DMS 273 treated with DMSO at 0.1 percent for 48 hours (cell line): ENCODE measurements at regions not wholly inside any gene's neighbourhood (a gene's known extent, or its start where the extent isn't known, plus 50 kb on each side); places are given as distances from the start of the nearest gene placed in this dataset.
"Not testable (repeated sequence)": the region's sequence is repeated elsewhere in the genome, so short reads cannot be mapped to it uniquely, and the experiment has no call there.

Experiments used
- DNase-seq: peaks from one replicate; lab custom pipeline; 2025; lab: John Stamatoyannopoulos, UW

DNA sequence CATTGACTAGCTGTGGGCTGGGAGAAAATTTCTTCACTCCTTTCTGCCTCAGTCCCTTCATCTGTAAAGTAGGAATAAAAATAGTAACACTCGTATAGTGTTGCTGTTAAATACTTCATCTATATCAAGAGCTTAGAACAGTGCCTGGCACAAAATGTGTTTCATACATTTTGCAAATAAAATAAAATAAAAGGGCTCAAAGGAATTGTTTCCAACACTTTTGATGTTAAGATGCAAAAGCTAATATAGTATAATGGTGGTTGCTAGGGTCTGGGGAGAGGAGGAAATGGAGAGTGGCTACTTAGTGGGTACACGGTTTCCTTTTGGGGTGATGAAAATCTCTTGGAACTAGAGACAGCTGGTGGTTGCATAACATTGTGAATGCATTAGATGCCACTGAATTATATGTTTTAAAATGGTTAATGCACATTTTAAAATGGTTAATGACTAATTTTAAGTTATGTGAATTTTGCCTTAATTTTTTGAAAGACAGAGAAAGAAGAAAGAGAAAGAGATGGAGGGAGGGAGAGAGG, 542.1 kb upstream of the ID2 start:
- DNase-seq: no peak

DNA sequence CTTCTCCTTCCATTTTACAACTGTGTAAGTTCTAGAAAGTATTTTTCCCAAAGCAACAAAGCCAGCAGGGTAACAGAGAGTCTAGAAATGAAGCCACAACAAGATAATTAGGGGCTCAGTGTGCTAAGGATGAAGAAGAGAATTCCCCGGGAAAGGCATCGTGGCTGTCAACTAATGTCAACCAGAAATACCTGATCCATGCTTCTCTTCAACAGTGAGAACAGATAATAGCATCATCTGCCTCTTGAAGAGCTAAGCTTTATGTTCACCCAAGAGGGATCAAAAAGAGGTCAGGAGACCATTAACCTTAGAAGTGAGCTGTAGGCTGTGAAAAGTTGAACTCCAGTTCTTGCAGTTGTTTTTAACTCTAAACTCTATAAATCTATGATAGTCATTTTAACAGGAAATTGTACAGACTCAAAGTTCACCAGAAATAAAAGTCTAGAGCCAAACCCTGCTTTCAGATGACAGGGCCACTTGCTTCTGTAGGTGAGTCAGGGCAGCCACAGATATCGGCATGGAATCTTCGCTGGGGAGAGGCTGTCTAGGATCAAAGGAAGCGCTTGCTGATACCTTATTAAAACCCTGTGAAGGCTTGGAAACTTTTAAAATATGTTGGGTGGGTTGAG, 540.7 kb upstream of the ID2 start:
- no peak for DNase-seq

DNA sequence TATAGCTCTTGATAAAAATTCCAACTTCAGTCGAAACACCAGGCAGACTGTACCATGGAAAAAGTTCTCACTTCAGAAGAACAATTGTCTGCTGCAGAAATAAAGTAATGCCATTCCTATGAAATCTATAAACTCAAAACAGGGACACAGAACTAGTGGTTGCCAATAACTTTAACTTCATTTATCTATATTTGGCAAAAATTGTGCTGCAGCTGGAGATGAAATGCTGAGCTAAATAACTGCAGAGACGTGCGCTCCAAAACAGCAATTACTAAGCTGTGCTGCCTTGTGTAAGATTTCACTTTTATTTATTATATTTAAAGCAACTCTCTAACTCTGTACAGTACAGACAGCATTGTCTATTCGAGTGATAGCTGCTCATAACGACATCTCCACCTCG, 540.1 kb upstream of the ID2 start:
- DNase-seq: no peak

DNA sequence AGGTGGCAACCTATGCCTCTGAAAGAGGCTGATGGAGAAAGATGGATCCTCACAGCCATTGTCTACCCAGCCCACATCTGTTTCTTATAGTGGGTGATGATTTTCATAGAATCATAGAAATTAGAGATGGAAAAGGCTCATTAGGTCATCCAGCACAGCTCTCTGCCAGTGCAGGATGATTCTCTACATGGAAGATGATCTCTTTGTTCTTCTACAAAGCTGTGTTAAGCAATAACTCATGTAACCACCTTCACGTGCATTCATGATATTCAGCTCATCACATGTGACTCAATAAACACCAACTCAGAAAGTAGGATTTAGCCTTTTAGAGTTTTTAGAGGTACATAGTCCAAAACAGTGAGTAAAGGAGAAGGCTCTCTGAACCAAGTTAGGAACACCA, 539.4 kb upstream of the ID2 start:
- DNase-seq: no peak

DNA sequence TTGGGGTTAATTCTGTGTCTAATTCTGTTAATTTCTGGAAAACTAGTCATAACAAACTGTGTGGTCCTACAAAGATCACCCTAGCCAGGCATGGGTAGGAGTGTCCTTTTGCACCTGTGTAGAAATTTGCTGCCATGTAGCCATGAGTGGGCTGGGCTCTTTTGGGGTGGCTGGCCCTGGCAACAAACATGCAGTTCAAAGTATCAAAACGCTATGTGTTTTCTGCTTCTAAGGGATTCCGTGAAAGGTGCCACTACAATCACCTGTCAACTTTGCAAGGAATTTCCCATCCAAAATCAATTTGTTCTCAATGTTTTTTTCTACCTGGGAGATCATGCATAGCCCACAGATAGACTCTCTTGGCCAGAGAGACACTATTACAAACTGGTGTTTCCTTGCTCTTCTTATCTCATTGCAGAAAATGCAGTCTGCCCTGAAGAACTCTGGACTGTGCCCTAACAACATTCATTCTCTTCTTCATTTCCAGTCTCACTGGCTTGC, 537.7 kb upstream of the ID2 start:
- no peak for DNase-seq

DNA sequence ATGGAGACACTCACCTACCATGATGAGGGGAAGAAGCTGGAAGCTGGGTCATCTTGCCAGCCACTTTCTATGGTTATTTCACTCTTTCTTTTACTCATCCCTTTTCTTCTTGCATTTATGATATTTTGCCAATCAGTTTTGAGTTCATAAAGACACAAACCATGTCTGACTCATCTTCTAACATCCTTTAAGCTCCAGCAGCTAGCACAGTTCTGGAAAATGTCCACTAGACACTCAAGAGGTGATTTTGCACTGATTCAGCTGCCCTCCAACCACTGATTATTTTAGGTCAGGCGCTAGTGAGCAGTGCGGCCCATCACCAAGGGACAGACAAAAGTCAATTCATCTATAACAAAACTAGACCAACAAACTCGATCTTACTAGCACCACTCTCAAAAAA, 537.1 kb upstream of the ID2 start:
- no peak for DNase-seq

DNA sequence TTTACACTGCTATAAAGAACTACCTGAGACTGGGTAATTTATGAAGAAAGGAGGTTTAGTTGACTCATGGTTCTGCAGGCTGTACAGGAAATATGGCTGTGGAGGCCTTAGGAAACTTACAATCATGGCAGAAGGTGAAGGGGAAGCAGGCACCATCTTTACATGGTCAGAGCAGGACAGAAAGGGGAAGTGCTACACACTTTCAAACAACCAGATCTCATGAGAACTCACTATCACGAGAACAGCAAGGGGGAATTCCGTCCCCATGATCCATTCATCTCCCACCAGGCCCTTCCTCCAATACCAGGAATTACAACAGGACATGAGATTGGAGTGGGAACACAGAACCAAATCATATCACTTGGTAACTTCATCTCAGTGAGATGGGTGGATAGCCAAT, 536.5 kb upstream of the ID2 start:
- not testable (repeated sequence) for DNase-seq

DNA sequence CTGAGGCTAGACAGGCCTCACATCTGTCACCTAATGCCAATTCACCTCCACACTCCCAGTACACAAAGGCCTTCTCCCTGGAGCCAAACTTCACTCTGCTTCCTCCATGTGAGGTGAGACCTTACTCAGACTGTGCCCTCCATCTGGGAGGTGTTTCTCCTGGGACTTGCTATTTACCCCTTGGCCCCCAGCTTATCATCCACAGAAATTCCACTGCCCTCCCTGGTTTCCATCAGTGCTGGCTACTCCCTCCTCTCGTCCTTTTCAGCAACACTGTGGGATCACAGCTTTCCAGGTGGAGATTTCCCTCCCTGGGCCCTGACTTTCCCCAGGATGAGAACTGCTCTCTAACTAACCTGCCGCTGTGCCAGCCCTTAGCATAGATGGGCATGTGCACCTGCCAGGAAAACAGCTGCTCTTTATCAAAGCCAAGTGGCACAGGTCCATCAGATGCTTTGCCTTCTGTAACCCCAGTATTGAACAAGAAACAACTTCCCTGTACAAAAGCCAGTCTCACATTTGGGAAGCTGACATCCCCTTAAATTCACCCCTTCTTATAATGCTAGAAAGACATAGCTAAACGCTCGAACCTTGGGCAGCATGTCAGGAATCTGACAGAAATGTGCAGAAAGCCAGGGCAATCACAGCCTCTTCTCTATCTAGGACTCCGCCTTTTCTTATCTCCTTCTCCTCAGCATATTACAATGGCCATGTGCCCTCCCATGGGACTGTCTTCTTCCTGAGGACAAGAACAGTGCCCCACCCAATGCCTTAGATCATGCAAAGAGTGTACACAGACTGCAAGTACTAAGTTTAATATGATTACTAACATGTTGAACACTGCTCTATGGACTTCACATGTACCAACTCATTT, 535.5 kb upstream of the ID2 start:
- DNase-seq: no peak

DNA sequence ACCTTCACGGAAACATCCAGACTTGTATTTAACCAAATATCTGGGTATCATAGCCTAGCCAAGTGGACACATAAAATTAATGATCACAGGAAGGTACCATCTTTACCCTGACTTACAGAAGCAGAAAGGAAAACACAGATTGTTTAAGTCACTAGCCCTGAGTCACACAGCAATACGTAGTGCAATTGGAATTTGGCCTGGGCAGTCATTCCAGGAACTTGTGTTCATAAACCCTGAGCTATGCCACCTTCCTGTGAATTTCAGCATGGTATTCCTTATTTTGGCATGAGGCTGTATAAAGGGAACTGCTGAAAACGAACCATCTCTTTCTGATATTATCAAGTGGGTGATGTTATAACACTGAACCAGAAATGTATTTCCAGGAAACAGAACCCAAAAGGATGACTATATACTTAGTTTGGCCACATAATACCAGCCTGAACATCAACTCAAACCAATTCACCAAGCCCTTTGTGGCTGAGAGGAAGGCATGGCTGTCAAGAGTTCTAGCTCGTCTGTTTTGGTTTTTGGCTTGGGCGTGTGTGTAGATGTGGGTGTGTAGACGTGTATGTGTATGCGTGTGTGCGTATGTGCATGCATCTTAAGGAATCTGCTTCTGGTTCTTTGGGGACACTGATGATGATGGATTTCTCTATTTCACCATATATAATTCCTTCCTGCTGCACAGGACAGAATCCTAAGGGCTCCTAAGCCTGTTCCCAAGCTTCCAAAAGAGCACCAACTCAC, 533.4 kb upstream of the ID2 start:
- DNase-seq: no peak

DNA sequence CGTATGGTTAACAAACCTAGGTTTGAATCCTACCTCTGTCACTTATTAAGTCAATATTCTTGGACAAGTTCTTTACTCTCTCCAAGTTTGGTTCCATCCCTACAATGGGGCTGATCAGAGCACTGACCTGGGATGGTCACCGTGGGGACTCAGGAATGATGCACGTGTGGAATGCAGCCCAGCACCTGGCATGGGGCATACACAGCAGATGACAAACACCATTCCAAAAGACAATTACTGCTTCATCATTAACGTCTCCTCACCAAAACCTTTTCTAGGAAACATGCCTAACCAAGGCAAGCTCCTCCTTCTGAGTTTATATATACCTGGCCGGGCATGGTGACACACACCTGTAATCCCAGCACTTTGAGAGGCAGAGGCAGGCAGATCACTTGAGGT, 532.9 kb upstream of the ID2 start:
- DNase-seq: no peak

DNA sequence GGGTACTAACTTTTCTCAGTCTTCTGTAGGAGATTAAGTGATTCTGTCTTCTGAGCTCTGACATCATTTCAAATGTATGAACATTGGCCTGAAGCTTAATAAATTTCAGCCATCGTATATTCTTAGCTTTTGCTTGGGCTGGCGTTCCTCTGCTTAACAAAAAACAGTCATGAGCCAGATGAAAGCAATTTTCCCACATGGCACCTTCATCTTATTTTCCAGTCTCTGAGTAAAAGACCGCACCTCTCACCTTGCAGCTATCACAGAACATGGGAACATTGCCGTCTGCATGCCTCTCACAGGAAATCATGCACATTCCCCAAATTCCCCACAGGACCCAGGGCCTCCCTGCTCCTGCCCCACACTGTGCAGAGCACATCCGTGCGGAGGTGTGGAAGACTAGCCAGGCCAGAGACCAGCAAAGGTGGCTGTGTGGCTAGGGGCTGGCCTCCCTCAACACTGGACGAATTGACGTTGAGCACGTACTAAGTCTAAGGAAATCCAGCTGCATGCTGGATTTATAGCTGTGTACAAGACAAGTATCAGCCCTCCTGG, 531.8 kb upstream of the ID2 start:
- DNase-seq: no peak

DNA sequence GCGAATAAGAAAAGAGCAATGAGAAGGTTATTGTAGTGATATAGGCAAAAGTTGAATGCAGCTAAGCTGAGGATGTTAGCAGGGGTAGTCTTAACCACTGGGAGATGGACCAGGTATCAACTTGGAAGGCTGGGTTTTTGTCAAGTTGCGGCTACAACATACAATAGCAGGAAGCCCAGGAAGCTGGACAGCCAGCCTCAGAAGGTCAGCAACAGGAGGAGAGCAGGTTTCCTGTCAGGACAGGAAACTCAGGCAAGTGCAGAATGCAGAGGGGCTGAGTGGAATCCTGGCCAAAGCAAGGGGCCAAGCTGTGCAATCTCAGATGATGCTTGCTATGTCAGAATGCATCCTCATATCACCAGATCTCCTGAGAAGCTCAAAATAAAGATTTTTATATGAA, 530.0 kb upstream of the ID2 start:
- DNase-seq: no peak

DNA sequence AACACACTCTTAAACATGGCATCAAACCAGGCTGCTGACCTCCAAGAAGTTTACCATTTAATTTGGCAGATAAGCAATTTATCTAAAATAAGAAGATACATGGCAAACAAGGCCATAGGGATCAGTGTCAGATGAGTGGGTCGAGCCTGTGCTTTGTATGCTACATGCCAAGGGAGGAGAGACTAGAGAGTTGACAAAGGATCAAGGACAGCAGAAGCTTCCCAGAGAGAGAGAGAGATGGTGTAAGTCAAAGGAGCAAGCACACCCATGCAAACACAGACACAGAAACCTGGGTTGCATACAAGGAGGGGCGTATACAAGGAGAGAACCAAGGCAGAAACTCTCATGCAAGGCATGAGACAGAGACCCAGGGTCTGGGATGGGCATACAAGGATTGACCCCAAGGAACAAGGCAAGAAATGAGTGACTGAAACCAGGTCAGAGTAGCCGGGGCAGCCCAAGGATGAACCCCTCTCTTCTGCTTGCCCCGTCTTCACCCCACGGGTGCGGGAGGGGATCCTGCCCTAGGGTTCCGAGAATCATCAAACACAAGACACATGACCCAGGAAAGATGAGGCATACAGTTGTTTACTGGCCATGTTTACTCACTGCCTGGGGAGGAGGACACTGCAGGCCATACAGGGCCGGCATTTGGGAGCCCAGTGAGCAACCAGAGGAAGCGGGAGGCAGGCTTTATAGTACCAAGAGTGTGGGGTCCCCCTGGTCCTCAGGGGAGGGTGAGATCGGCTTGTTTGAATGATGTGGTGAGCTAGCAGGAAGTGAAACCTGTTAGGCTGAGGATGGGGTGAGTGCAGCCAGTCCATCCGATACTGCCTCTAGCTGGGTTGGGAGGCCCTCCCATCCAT, 529.2 kb upstream of the ID2 start:
- no peak for DNase-seq

DNA sequence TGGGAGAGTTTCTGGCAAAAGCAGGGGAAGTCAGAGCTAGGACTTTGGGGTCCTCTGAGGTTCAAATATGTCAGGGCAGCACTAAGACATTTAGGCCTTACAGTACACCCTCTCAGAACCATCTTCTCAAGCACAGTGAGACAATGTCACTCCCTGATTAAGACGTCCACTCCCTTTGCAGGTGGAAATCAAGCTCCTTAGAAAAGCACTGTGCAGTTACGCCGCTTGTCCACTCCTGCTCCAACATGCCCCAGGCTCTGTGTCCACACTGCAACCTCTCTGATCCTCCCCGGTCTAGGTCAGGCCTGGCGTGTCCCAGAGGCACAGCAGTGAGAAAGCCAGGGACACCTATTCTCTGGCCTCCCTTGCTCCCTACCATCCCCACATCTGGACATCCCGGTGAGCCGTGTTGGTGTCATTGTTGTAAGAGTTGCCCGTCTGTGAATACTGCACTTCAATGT, 528.6 kb upstream of the ID2 start:
- no peak for DNase-seq

DNA sequence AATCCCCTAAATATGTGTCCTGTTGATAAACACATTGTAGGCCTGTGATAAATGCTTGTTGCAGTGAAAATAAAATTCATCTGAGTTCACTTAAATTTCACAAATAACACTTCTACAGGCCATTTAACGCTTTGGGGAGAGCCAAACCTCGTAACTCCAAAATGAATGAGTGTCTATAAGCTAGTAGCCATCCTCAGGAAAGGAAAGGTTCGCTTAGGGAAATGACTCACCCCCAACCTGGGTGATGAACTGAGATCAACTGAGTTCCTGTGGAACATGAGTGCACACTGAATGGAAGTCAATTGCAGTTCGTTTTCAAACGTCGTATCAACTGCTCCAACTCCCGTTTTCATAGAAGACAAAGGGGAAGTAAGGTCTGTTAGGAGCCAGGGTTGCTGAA, 527.6 kb upstream of the ID2 start:
- no peak for DNase-seq

DNA sequence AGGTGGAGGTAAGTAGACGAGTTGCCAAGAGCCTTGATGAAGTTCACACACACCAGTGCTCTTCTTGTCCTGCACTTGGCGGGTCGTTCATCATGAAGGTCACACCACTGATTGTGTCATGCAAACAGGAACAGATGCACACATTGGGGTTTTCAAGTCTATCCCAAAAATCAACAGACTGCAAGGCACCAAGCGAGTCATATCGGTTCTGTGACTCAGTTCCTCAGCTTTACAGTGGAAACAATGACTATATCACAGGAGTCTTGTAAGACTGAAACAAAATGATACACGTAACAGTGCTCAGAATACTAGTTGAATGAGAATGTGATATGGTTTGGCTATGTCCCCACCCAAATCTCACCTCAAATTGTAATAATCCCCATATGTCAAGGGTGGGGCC, 526.9 kb upstream of the ID2 start:
- DNase-seq: no peak

DNA sequence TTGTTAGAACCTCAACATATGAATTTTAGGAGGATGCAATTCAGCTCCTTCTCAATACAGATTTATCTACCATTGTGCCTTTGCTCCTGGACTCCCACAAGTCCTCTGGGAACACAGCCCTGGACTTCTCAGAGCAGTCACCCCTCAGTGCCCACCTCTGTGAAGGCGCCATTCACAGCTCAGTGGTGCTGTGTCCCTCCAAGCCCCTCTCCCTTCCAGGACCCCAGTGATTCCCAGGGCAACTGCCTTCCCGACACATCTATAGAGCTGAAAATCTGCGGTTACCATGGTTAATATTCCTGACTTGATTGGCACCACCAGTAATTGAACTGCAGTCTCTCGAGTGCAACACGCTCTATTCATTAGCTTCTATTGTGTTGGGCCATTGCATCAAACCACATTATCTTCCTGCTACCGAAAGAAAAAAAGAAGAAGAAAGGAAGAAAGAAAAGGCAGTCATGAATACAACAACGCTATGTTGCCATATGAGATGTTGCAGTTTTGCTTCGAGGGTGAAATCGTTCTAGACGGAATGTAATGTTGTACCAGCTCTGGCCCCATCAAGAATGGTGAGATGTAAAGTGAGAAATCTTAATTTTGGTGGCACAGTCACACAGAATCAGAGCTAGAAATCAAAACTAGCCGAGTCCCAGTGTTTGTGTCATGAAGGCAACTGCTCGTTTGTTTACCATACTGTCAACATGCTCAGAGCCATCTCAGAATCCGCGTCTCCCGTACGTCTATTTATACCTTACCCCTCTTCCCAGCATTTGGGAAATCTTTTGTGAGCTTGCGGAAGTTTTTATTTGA, 524.0 kb upstream of the ID2 start:
- no peak for DNase-seq

DNA sequence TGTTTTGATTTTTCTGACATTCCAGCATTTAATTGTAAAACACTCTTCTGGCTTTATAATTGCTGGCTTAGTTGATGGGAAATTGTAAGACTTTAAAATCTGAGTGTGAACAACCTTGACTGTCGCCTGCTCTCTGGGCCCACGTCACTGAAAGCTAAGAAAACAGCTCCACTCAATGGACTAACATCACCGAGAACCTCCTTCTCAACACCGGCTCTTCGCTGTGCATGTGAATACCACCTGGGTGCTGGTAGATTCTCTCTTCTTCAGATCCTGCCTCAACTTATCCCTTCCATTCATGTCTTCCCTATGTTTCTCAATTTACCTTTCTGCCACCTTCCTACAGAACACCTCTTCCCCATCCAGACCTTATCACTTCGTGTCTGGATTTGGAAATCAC, 523.1 kb upstream of the ID2 start:
- no peak for DNase-seq

DNA sequence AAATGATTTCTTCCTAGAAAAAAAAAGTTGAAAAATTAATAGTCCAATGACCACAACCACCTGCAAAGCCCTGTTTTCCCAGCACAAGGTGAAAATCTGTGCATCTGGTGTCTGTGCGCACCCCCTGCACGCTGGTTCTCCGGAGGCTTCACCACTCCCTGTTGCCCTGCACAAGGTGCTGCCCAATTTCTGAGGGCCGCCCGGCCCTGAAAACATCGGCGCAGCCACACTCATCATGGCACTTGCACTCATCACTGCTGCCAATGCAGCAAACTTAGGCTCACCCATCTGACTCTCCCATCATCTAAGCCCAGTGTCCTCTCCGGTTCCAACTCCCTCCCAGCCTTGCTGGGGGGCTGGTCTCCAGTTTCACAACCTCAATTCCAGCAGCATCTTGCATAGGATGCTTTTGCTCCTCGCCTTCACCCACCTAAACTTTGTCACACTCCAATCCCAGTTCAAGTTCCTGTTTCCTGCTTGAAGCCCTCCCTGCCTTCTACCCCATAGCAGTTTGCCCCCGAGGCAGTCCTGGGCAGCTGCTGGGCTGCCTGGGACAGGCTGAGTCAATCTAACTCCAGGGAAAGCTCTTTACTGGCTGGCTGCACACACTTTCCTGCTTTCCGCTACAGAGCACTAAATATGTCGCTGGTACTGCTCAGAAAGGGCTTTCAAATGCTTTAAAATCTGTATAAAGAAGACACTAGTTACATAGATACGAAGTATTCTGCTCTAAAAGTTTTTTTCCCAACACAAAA, 522.5 kb upstream of the ID2 start:
- DNase-seq: no peak
